ENCODE measurements at regions not wholly inside any gene's neighbourhood (a gene's known extent, or its start where the extent isn't known, plus 50 kb on each side); places are given as distances from the start of the nearest gene placed in this dataset.

DNA sequence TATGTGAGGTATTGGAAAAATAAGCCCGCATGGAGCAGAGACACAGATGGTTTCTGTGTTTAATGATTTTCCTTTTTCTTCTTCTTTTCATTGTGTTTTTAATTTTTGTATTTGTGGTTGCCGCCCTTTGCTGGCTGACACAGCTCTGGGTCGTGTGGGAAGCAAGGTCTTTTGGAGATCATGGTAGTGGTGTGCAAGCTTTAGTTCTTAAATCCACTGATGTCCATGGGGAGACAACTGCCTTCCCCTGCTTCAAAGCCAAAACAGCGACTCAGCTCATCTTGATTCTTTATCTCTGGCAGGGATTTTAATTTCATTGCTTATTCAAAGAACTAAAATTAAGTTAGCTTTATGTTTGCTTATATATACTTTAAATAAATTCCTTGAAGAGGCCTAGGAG, 711.3 kb upstream of the SGCG start:
- TF ChIP-seq, protein P1, sequence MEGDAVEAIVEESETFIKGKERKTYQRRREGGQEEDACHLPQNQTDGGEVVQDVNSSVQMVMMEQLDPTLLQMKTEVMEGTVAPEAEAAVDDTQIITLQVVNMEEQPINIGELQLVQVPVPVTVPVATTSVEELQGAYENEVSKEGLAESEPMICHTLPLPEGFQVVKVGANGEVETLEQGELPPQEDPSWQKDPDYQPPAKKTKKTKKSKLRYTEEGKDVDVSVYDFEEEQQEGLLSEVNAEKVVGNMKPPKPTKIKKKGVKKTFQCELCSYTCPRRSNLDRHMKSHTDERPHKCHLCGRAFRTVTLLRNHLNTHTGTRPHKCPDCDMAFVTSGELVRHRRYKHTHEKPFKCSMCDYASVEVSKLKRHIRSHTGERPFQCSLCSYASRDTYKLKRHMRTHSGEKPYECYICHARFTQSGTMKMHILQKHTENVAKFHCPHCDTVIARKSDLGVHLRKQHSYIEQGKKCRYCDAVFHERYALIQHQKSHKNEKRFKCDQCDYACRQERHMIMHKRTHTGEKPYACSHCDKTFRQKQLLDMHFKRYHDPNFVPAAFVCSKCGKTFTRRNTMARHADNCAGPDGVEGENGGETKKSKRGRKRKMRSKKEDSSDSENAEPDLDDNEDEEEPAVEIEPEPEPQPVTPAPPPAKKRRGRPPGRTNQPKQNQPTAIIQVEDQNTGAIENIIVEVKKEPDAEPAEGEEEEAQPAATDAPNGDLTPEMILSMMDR (conservative IDR thresholded peaks at IDR 0.05; ENCODE audit: low read depth in 2 of 2) = no peak
- TF ChIP-seq CREB1 (CRISPR knock-in tag; IDR thresholded peaks at IDR 0.05; ENCODE audit: low read depth) = no peak
- TF ChIP-seq EZH2phosphoT487 (IDR thresholded peaks at IDR 0.05; ENCODE audit: unreplicated experiment) = no peak
- TF ChIP-seq POLR2AphosphoS5 (IDR thresholded peaks at IDR 0.05; ENCODE audit: low read depth) = no peak

All from GM23338 (cell line).